GM19372 (cell line): ENCODE measurements at regions not wholly inside any gene's neighbourhood (a gene's known extent, or its start where the extent isn't known, plus 50 kb on each side); places are given as distances from the start of the nearest gene placed in this dataset.

ENCODE experiments used
- ATAC-seq: cut with Tn5 transposase; IDR thresholded peaks from one replicate; pipeline ENCODE4 v1.9.1; 2021; ENCODE audit warnings: mild to moderate bottlenecking, low read depth, moderate library complexity; ENCODE audit not compliant: unreplicated experiment

DNA sequence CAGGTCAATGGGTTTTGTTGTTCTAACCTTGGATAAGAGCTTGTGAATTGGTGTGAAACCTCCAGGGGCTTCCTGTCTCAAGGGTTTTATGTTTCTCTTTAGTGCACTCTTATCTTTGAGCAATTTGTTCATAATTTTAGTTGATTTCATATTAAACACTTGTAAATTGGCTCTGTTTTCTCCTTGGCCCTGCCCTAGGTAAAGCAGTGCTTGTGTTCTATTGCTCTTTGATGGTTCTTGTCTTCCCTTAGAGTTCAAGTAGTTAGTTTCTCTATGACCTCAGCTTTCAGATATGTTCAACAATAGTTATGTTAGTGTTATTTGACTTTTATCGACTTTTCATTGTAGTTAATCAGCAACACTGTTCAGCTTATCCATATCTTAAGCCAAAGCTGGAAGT, 566.4 kb upstream of the POT1 start:
- no peak for ATAC-seq

DNA sequence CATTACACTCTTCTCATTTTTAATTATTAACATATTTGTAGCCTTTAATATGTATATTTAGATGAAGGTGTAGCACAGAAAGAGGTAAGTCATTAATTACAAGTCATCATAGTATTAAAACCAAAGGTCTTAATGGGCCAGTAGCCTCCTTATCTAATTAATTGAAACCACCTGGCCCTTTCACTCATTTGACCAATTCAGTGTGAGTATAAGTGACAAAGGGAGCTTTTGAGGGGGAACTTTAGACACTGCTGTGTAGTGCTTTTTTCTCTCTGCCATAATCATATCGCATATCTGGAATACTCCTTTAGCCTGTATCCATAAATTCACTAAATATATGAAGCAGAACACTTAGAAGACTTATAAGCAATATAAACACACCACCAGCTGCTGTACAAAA, 562.9 kb upstream of the POT1 start:
- ATAC-seq, result no peak

DNA sequence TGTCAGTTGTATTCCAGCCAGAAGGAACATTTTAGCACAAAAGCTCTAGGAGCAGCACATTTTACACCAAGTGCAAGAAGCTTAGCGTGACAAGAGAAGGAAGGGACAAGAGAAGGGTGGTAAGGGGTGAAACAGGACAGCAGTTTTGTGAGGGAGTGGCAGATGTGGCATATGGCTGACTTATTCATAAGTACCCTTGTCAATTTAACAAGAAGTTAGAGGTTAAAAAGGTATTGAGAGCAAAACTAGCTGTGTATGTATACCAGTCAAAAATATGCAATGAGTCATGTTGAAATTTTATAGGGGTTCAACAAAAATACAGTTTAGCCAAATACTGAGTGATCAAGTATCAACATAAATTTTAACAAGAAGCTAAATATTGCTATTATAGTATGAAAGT, 561.5 kb upstream of the POT1 start:
- no peak for ATAC-seq

DNA sequence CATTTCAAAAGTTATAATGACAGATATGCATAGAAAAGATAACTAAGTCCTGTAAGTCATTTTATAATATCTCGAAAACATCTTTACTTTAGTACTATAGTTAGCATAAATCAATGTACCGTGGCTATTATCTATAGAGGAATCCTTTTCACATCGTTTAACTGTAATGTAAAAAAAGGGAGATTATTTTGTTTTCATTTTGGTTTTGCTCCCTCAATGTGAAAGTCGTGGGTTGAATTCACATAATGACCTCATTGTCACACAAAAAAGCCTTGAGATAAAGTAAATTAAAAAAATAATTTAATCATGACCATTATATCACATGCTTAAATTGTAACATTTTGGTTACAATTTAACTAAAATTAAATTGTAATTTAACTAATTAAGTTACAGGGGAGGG, 560.5 kb upstream of the POT1 start:
- no peak for ATAC-seq

DNA sequence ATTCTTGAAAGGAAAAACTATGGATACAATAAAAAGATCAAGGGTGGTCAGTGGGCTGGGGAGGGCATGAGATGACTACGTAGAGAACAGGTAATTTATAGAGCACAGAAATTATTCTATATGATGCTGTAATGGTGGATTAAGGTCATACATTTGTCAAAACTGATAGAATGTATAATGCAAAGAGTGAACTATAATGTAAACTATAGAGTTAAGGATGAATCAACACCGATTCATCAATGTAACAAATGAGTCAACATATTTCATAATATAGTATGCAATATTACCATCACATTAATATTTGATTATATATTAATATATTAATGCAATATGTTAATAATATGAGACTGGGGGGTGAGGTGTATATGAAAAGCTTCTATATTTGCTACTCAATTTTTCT, 555.6 kb upstream of the POT1 start:
- no peak for ATAC-seq

DNA sequence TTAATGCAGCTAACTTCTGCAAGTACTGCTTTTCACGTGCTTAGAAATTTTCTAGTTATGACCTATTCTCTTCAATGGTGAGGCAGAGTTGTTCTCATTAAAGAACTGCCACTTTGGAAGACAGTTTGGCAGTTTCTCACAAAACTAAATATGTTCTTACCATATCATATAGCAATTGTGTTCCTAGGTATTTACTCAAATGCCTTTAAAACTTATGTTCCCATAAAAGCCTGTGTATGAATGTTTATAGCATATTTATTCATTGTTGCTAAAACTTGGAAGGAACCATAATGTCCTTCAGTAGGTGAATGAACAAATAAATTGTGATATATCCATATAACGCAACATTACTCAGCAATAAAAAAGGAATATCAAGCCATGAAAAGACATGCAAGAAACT, 555.1 kb upstream of the POT1 start:
- ATAC-seq, result no peak

DNA sequence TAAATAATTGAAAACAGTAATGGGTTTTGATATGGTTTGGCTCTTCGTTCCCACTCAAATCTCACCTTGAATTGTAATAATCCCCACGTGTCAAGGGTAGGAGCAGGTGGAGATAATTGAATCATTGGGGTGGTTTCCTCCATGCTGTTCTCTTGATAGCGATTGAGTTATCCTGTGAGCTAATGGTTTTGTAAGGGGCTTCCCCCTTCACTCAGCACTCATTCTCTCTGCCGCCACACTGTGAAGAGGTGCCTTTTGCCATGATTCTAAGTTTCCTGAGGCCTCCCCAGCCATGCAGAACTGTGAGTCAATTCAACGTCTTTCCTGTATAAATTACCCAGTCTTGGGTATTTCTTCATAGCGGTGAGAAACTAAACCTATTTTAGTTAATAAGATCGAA, 551.7 kb upstream of the POT1 start:
- no peak for ATAC-seq

DNA sequence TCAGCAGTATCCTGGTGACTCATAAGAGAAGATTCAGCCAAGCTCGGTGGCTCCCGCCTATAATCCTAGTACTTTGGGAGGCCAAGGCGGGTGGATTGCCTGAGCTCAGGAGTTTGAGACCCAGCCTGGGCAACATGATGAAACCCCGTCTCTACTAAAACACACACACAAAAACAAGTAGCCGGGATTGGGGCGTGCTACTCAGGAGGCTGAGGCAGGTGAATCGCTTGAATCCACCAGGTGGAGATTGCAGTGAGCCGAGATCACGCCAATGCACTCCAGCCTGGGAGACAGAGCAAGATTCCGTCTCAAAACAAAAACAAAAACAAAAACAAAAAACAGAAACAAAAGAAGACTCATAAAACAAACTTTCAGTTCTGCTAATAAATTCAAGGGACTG, 551.1 kb upstream of the POT1 start:
- no peak for ATAC-seq

DNA sequence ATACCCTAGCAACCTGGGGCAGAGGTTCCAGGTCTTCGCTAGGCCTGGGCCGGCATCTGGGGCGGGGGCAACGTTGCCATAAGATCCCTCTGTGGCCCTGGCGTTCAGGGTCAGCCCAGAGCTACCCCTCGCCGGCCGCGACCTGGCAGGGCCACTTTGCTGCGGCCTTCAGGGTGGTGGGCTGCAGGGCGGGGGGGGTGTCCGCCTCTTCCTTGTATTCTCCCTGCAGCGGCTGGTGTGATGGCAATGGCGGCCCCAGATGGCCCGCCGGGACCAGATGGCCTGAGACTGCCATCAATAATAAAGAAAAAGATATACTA, 539.2 kb upstream of the POT1 start:
- ATAC-seq, result no peak

DNA sequence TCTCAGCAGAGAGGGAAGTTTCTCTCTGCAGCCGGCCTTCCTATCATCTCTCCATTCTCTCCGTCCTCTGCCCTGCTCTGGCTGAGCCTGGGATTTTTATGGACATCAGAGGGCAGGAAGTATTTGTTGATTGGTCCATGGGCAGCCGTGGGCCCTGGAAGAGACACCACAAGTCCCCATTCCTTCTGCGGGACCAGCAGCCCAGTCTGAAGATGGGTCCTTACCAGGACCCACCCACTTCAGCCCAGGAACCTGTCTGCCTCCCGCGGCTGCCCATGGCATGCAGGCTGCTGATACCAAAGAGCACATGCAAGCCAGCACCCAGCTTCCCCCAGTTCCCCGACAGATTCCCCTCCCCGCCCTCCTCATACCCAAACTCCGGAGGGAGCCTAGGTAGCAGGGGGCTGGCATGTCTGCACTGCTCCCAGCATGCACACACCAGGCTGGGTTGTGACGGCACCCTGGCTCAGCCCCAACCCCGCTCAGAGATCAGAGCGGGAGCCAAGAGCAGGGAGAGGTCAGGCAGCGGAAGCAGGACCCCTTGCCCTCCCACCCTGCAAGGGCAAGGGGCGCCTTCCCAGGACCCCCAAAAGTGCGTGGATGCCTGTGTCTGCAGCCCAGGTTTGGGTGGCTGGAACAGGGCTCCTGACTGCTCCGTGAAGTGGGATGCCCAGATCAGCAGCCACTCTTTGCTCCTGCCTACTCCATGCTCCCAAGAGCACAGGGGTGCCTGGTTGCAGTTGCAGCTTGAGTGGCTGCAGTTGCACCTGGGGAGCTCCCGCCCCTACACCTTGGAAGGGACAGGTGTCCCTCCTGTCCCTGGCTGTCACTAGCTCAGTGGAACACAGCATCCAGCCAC, 538.6 kb upstream of the POT1 start:
- no peak for ATAC-seq

DNA sequence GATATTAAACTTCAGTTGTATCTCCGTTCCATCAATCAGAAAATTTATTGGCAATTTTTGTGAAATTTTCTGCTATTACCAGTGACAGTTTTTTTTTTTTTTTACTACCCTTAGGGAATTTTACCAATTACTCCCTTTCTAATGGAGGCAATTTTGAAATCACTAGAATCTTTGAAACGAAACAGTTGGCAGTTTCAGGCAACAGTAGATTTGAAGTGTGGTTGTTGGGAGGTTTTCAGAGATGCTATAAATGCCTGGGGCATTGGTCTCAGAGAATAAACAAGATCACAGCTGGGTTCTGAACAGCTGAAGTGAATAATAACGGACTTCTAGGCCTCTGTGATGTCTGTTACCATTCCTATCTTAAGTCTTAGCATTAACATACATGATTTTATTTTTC, 535.9 kb upstream of the POT1 start:
- no peak for ATAC-seq

DNA sequence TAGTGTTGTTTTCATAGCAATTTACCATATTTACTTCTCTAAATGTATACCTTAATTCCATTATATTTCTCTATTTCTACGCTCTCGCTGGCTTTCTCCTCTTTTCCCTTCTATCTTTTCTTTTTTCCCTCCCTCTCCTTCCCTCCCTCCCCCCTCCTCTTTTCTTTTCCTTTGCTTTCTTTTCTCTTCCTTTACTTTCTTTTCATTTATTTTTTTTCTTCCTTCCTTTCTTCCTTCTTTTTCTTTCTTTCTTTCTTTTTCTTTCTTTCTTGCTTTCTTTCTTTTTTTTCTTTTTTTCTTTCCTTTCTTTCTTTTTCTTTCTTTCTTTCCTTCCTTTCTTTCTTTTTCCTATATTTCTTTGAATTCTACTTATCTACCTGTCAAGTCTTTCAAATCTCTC, 533.0 kb upstream of the POT1 start:
- no peak for ATAC-seq

DNA sequence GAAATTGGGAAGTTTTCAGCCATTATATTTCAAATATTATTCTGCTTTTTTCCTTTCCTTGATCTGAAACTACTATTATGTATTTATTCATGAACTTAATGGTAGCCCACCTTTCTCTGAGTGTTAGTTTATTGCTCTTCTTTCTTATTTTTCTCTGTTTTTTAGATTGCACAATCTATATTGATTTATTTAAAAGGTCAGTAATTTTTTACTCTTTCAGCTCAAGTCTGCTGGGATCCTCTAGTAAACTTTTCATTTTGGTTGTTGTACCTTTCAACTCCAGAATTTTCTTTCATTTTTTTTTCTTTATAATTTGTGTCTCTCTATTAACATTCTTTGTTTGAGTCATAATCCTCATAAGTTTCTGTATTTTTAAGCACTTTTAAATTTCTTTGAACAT, 529.4 kb upstream of the POT1 start:
- no peak for ATAC-seq

DNA sequence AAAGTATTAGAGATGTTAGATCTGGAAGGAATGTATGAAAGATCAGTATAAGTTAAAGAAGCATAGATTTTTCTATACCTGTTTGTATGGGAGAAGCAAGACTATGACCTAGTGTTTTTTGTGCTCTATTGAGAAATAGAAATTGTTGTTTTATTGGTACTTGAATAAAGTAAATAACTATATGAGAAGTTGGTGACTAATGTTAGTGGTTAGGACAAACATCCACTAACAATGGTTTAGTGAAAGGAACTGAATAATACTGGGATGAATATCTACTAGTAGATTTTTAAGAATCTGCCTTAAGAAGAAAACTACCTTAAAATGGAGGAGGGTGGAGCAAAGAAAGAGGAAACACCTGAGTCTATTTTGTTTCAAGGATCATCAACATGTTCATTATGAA, 521.1 kb upstream of the POT1 start:
- ATAC-seq, result no peak

DNA sequence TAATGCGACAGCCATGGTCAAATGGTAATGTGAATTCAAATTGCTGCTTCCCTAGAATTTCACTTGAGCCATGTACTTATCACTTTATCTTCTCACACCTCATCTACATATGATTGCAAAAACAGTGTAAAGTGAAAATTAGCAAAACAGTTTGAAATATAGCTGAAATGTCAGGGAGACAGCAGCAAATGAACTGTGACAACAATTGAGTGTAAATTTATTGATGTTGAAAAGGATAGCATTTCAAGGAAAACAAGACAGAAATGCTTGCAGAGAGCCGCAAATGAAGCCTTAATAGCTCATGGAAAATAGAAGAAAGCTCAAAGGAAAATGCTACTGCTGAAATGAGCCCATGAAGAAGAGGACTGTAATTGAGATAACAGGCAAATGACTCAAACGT, 516.2 kb upstream of the POT1 start:
- no peak for ATAC-seq

DNA sequence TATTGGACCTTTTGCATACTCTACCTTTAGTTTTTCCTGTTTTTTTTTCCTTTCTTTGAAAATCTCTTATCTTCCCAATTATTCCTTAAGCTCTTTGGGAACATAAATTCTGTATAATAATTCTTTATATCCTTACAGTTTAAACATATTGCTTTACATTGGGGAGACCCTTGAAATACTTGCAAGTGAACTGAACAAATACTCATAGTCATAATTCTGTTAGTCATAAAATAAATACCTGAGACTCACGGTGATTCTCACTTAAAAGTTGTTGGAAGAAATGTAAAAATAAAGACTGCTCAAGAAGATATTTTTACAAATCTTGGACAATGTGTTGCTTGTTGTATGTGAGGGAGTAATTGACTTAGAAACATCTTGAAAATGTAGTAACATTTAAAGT, 515.2 kb upstream of the POT1 start:
- no peak for ATAC-seq

DNA sequence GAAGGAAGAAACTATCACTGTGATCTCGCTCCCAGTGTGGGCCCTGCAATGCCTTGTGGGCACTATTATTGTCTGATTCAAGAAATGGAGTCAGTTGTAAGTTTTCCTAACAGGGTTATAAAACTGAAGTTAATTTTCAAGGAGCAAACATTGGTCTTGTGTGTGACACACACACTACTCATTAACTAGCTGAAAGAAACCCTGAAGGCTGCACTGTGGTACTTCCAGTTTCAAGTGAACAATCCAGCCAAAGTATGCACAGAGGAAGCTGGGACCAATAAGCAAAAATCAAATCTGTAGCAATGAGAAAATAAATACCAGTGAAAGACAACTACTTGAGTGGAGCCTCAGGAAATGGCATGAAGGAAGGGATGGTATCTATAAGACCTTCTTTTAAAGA, 506.6 kb upstream of the POT1 start:
- no peak for ATAC-seq

DNA sequence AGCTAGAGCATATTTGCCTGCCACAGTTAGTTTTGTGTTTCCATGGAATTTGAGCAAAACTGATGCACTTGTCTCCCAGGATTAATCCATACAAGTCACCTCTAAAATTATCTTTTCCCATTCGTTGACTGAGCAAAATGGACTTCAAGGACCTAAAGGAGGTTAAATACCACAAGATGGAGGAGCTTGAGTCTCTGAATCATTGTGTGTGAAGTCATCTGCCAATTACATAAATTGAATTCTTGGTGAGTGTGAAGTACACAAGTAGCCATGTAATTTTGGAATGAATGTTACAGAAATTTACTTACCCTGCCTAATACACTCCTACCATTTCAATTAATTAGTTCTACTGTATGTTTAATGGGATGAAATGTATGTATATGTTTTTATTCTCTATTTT, 501.7 kb upstream of the POT1 start:
- no peak for ATAC-seq

DNA sequence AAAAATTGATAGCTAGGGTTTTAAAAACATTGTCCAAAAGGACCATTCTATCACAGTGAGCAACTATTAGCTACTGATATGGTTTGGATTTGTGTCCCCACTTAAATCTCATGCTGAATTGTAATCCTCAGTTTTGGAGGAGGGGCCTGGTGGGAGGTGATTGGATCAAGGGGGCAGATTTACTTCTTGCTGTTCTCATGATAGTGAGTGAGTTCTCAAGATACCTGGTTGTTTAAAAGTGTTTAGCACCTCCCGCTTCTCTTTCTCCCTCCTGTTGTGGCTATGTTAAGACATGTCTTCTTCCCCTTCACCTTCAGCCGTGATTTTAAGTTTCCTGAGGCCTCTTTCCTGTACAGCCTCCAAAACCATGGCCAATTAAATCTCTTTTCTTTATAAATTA, 500.4 kb upstream of the POT1 start:
- no peak for ATAC-seq

DNA sequence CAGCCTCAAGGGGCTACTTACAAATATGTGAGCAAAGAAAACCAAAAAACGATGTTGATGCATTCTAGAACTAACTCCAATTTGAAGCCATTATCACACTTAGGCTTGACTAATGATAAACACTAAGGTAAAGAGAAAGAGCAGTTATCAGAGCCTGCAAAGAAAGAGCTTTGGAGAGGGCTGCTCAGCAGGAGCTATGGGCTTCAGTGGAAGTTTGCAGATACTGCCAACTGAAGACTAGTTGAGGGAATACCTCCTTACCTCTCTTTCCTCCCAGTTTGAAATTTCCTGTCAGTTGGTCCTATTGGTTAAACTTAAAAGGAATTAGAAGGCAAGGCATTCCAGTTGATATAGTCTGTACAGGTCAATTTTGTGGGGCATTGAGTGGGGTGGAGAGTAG, 498.1 kb upstream of the POT1 start:
- ATAC-seq, result no peak

DNA sequence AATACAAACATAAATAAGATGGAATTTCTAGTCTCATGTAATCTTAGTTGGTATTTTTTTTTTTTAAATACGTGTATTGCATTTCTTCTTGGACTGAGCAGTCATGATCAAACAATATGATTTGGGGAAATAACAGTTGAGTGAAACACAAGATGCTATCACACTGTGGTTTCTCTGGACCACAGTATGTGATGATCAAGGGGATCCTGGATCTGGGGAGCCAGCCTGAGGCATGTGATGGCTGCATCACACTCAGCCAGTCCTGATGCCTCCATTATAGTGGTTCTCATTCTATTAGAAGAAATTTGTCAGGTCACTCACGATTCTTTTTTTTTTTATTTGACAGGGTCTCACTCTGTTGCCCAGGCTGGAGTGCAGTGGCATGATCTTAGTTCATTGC, 495.9 kb upstream of the POT1 start:
- ATAC-seq, result no peak

DNA sequence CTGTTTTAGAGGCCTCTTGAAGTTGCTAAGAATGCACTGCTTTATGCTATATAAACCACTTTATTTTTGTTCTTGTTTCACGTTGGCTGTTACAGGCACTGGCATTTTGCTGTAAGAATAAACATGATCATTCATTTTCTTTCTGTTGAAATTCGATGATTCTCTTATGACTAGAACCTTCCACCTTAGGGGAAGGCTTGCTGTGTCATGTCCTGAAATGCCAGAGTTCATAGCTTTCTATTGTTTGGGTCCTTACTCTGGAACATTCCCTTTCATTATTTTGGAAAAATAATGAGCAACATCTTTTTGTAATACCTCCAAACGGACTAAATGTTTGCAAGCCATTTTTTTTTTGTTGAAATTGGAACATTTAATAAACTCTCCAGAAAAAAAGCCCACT, 495.1 kb upstream of the POT1 start:
- ATAC-seq, result no peak
